H9 (cell line): ENCODE measurements at regions not wholly inside any gene's neighbourhood (a gene's known extent, or its start where the extent isn't known, plus 50 kb on each side); places are given as distances from the start of the nearest gene placed in this dataset.

Experiments used
- DNase-seq: peaks from one replicate; pipeline ENCODE4 v3.0.0-alpha.2; 2017
- H2AFZ ChIP-seq: one replicate; pipeline ENCODE4 v1.6.1; 2013; ENCODE audit warnings: mild to moderate bottlenecking, low read length, control low read depth, moderate library complexity
- H2AK5ac ChIP-seq: 2 replicates; pipeline ENCODE4 v1.6.1; 2013; ENCODE audit warnings: low read length, control low read depth, mixed read lengths; ENCODE audit not compliant: insufficient read length
- H2BK120ac ChIP-seq: one replicate; pipeline ENCODE4 v1.6.1; 2013; ENCODE audit warnings: low read depth, mild to moderate bottlenecking, low read length, control low read depth, inconsistent platforms; ENCODE audit not compliant: poor library complexity, severe bottlenecking
- H2BK12ac ChIP-seq: 2 replicates; pipeline ENCODE4 v1.6.1; 2013; ENCODE audit warnings: low read length, control low read depth, mixed read lengths, low read depth; ENCODE audit not compliant: insufficient read length
- H2BK15ac ChIP-seq: 2 replicates; pipeline ENCODE4 v1.6.1; 2013; ENCODE audit warnings: low read depth, low read length, control low read depth
- H2BK20ac ChIP-seq: one replicate; pipeline ENCODE4 v1.6.1; 2013; ENCODE audit warnings: low read depth, mild to moderate bottlenecking, low read length, control low read depth, inconsistent platforms; ENCODE audit not compliant: poor library complexity, severe bottlenecking
- H2BK5ac ChIP-seq: 2 replicates; pipeline ENCODE4 v1.6.1; 2013; ENCODE audit warnings: low read length, control low read depth, mixed read lengths; ENCODE audit not compliant: insufficient read length
- H3K14ac ChIP-seq: 2 replicates; pipeline ENCODE4 v1.6.1; 2013; ENCODE audit warnings: low read length, control low read depth; ENCODE audit not compliant: insufficient read depth
- H3K18ac ChIP-seq: 2 replicates; pipeline ENCODE4 v1.6.1; 2013; ENCODE audit warnings: low read depth, mild to moderate bottlenecking, mixed read lengths, low read length, control low read depth; ENCODE audit not compliant: insufficient read length
- H3K23ac ChIP-seq: 2 replicates; pipeline ENCODE4 v1.6.1; 2013; ENCODE audit warnings: low read length, control low read depth, mixed read lengths, low read depth; ENCODE audit not compliant: insufficient read length
- H3K23me2 ChIP-seq: 2 replicates; pipeline ENCODE4 v1.6.1; 2013; ENCODE audit warnings: low read depth, mild to moderate bottlenecking, mixed read lengths, low read length, control low read depth; ENCODE audit not compliant: insufficient read length, poor library complexity, severe bottlenecking
- H3K27ac ChIP-seq: 2 replicates; pipeline ENCODE4 v1.5.1; 2013; ENCODE audit warnings: low read length, control low read depth, mixed read lengths, low read depth; ENCODE audit not compliant: insufficient read length
- H3K27me3 ChIP-seq: 2 replicates; pipeline ENCODE4 v1.6.1; 2013; ENCODE audit warnings: low read length, control low read depth, inconsistent platforms; ENCODE audit not compliant: insufficient read depth
- H3K4ac ChIP-seq: 2 replicates; pipeline ENCODE4 v1.6.1; 2013; ENCODE audit warnings: low read depth, mild to moderate bottlenecking, control low read depth, inconsistent platforms, low read length, moderate library complexity
- H3K4me1 ChIP-seq: 2 replicates; pipeline ENCODE4 v1.6.1; 2013; ENCODE audit warnings: low read length, control low read depth, inconsistent platforms; ENCODE audit not compliant: insufficient read depth
- H3K4me2 ChIP-seq: 2 replicates; pipeline ENCODE4 v1.6.1; 2013; ENCODE audit warnings: low read length, control low read depth, mixed read lengths; ENCODE audit not compliant: insufficient read length, insufficient read depth
- H3K56ac ChIP-seq: 2 replicates; pipeline ENCODE4 v1.6.1; 2013; ENCODE audit warnings: low read depth, mild to moderate bottlenecking, mixed read lengths, low read length, control low read depth; ENCODE audit not compliant: insufficient read length
- H3K79me1 ChIP-seq: 2 replicates; pipeline ENCODE4 v1.6.1; 2013; ENCODE audit warnings: low read depth, mild to moderate bottlenecking, moderate library complexity, low read length, control low read depth, inconsistent platforms; ENCODE audit not compliant: insufficient read depth, poor library complexity, severe bottlenecking
- H3K79me2 ChIP-seq: 2 replicates; pipeline ENCODE4 v1.6.1; 2013; ENCODE audit warnings: low read length, control low read depth, inconsistent platforms; ENCODE audit not compliant: insufficient read depth
- H3K9ac ChIP-seq: 2 replicates; pipeline ENCODE4 v1.6.1; 2013; ENCODE audit warnings: low read length, control low read depth, mixed read lengths; ENCODE audit not compliant: insufficient read length; ENCODE audit errors: extremely low read depth
- H3K9me3 ChIP-seq: one replicate; pipeline ENCODE4 v1.6.1; 2013; ENCODE audit warnings: low read depth, low read length, inconsistent platforms; ENCODE audit not compliant: control insufficient read depth
- H3T11ph ChIP-seq: one replicate; pipeline ENCODE4 v1.6.1; 2013; ENCODE audit warnings: mild to moderate bottlenecking, low read length, control low read depth, inconsistent platforms
- H4K20me1 ChIP-seq: one replicate; pipeline ENCODE4 v1.6.1; 2013; ENCODE audit not compliant: control insufficient read depth, insufficient read length, insufficient read depth
- H4K5ac ChIP-seq: 2 replicates; pipeline ENCODE4 v1.6.1; 2013; ENCODE audit warnings: low read depth, mild to moderate bottlenecking, mixed read lengths, low read length, control low read depth; ENCODE audit not compliant: insufficient read length
- H4K8ac ChIP-seq: replicated peaks from 2 replicates; pipeline ENCODE4 v1.6.1; 2013; ENCODE audit warnings: low read length, control low read depth, mixed read lengths, low read depth; ENCODE audit not compliant: insufficient read length
- H4K91ac ChIP-seq: 2 replicates; pipeline ENCODE4 v1.6.1; 2013; ENCODE audit warnings: low read depth, mild to moderate bottlenecking, moderate library complexity, mixed read lengths, low read length, control low read depth; ENCODE audit not compliant: insufficient read length
- H3K27ac Mint-ChIP-seq, 3 experiments: 2 replicates in 2 of 3; 3 replicates in 1 of 3; pipeline ENCODE4 v1.8.0; 2020 to 2021; ENCODE audit warnings: mixed read lengths in 3 of 3, mild to moderate bottlenecking in 1 of 3, moderate library complexity in 1 of 3
- H3K27me3 Mint-ChIP-seq: 2 replicates; pipeline ENCODE4 v1.8.0; 2021; ENCODE audit warnings: low read depth, mild to moderate bottlenecking, moderate library complexity, mixed read lengths
- H3K36me3 Mint-ChIP-seq, 3 experiments: 2 replicates in 2 of 3; 3 replicates in 1 of 3; pipeline ENCODE4 v1.8.0; 2020 to 2021; ENCODE audit warnings: low read depth in 3 of 3, mixed read lengths in 3 of 3; ENCODE audit not compliant: insufficient read depth in 1 of 3
- H3K4me1 Mint-ChIP-seq, 2 experiments: 2 replicates each; pipeline ENCODE4 v1.8.0; 2020; ENCODE audit warnings: mixed read lengths in 2 of 2
- H3K4me3 Mint-ChIP-seq, 2 experiments: 2 replicates in 1 of 2; 3 replicates in 1 of 2; pipeline ENCODE4 v1.8.0; 2020 to 2021; ENCODE audit warnings: mild to moderate bottlenecking in 2 of 2, mixed read lengths in 2 of 2, moderate library complexity in 1 of 2
- H3K9me3 Mint-ChIP-seq, 2 experiments: 2 replicates in 1 of 2; 3 replicates in 1 of 2; pipeline ENCODE4 v1.8.0; 2020; ENCODE audit warnings: mild to moderate bottlenecking in 2 of 2, mixed read lengths in 2 of 2, moderate library complexity in 1 of 2
- CTCF ChIP-seq: fragments of 200-600 bp; sonication (generic); conservative IDR thresholded peaks from 3 replicates; pipeline ENCODE4 v1.8.0; 2021; ENCODE audit warnings: antibody characterized with exemption, mild to moderate bottlenecking
- WGBS: extraction: QIAGEN DNeasy Blood & Tissue Kit; methylation state at CpG from one replicate; pipeline ENCODE4 v1.1.7; 2013; ENCODE audit warnings: missing lambda C conversion rate, low lambda C conversion rate, mixed read lengths; ENCODE audit not compliant: insufficient read length; ENCODE audit errors: extremely low coverage; 5-methylcytosine and 5-hydroxymethylcytosine counted together

GRCh38 chr13:54657588-54657987 is 1629.0 kb downstream of the OLFM4 start:
- no peak overlapping the region for H4K91ac ChIP-seq
- no peaks in the 10 kb centered on the region for H3K27me3 ChIP-seq
- H3K4me3 Mint-ChIP-seq, result no peak overlapping the region
- no peak overlapping the region for H3T11ph ChIP-seq
- H3K79me1 ChIP-seq, result no peaks in the 10 kb centered on the region
- no peak overlapping the region for H3K56ac ChIP-seq
- no peak overlapping the region for H3K18ac ChIP-seq
- H2BK15ac ChIP-seq, result no peak overlapping the region
- H2BK5ac ChIP-seq, result no peak overlapping the region
- H3K14ac ChIP-seq, result no peak overlapping the region
- no peak overlapping the region for H4K8ac ChIP-seq
- H3K9ac ChIP-seq, result no peak overlapping the region
- peaks cover 6 to 8% of the 10 kb centered on the region in 2 experiments; a peak in 1 of 4 replicates for H3K4me1 Mint-ChIP-seq
- no peaks in the 10 kb centered on the region for H3K27me3 Mint-ChIP-seq
- no peak overlapping the region for H2BK120ac ChIP-seq
- H3K4me1 ChIP-seq, result no peaks in the 10 kb centered on the region
- no peak overlapping the region for H2BK12ac ChIP-seq
- H3K27ac ChIP-seq, result no peak overlapping the region
- H3K79me2 ChIP-seq, result no peaks in the 10 kb centered on the region
- H3K23me2 ChIP-seq, result no peaks in the 10 kb centered on the region
- H2AK5ac ChIP-seq, result no peak overlapping the region
- peaks cover 2 to 3% of the 10 kb centered on the region in 2 experiments; a peak in 3 of 5 replicates for H3K9me3 Mint-ChIP-seq
- TF ChIP-seq CTCF, result no peak
- no CpG with 5 or more reads among the region's 1 CpG for WGBS
- H2BK20ac ChIP-seq, result no peak overlapping the region
- H3K36me3 Mint-ChIP-seq, result peaks cover 0 to 7% (median 0%) of the 10 kb centered on the region in 3 experiments; a peak in 3 of 7 replicates
- no peak overlapping the region for H2AFZ ChIP-seq
- H3K4me2 ChIP-seq, result no peak overlapping the region
- H3K9me3 ChIP-seq, result no peaks in the 10 kb centered on the region
- H3K4ac ChIP-seq, result no peak overlapping the region
- no peak overlapping the region for H3K27ac Mint-ChIP-seq
- no peak for DNase-seq
- no peak overlapping the region for H4K5ac ChIP-seq
- H3K23ac ChIP-seq, result no peak overlapping the region
- H4K20me1 ChIP-seq, result no peaks in the 10 kb centered on the region
